Activated T-helper 17 cell treated with anti-CD3 and anti-CD28 coated beads, Interleukin-2, amount 50 U/mL, for 72 hours (primary cell): ENCODE measurements at regions not wholly inside any gene's neighbourhood (a gene's known extent, or its start where the extent isn't known, plus 50 kb on each side); places are given as distances from the start of the nearest gene placed in this dataset.
A peak's percentile ranks its signal among the peaks of the same experiment; 100 is the strongest.

Experiments
- ATAC-seq: fragments of 150-1000 bp; cut with Tn5 transposase; replicated peaks from 2 replicates; pipeline ENCODE4 v1.10.0; 2021; ENCODE audit warnings: mild to moderate bottlenecking, moderate library complexity
- H3K27ac Mint-ChIP-seq: one replicate; pipeline ENCODE4 v1.8.0; 2022; ENCODE audit warnings: mixed read lengths
- H3K27me3 Mint-ChIP-seq: one replicate; pipeline ENCODE4 v1.8.0; 2022; ENCODE audit warnings: mixed read lengths
- H3K36me3 Mint-ChIP-seq: one replicate; pipeline ENCODE4 v1.8.0; 2022; ENCODE audit warnings: low read depth, mild to moderate bottlenecking, mixed read lengths
- H3K4me1 Mint-ChIP-seq: one replicate; pipeline ENCODE4 v1.8.0; 2022; ENCODE audit warnings: mixed read lengths
- H3K4me3 Mint-ChIP-seq: one replicate; pipeline ENCODE4 v1.8.0; 2022; ENCODE audit warnings: mild to moderate bottlenecking, mixed read lengths
- H3K9me3 Mint-ChIP-seq: one replicate; pipeline ENCODE4 v1.8.0; 2022; ENCODE audit warnings: mixed read lengths

- ATAC-seq, result peak; percentile 28
- H3K9me3 Mint-ChIP-seq, result peaks cover 9% of the 10 kb centered on the region
- H3K4me1 Mint-ChIP-seq, result no peaks in the 10 kb centered on the region
- H3K36me3 Mint-ChIP-seq, result no peaks in the 10 kb centered on the region
- no peak overlapping the region for H3K4me3 Mint-ChIP-seq
- peaks cover 9% of the 10 kb centered on the region for H3K27me3 Mint-ChIP-seq
- no peak overlapping the region for H3K27ac Mint-ChIP-seq
Observed at GRCh38 chr5:32654427-32654826, 56.7 kb upstream of the NPR3 start.
